ENCODE measurements at regions not wholly inside any gene's neighbourhood (a gene's known extent, or its start where the extent isn't known, plus 50 kb on each side); places are given as distances from the start of the nearest gene placed in this dataset.

- no peak for TF ChIP-seq CTCF (IDR thresholded peaks at IDR 0.05)
- TF ChIP-seq EZH2phosphoT487 (IDR thresholded peaks at IDR 0.05): no peak
- TF ChIP-seq EZH2 (IDR thresholded peaks at IDR 0.05): no peak
These were observed 963.8 kb upstream of the ALCAM start for GRCh38 chr3:104402902-104403301.

Measured in neural progenitor cell (in vitro differentiated cells).